ENCODE measurements at regions not wholly inside any gene's neighbourhood (a gene's known extent, or its start where the extent isn't known, plus 50 kb on each side); places are given as distances from the start of the nearest gene placed in this dataset.
"Not testable (repeated sequence)": the region's sequence is repeated elsewhere in the genome, so short reads cannot be mapped to it uniquely, and the experiment has no call there.

DNA sequence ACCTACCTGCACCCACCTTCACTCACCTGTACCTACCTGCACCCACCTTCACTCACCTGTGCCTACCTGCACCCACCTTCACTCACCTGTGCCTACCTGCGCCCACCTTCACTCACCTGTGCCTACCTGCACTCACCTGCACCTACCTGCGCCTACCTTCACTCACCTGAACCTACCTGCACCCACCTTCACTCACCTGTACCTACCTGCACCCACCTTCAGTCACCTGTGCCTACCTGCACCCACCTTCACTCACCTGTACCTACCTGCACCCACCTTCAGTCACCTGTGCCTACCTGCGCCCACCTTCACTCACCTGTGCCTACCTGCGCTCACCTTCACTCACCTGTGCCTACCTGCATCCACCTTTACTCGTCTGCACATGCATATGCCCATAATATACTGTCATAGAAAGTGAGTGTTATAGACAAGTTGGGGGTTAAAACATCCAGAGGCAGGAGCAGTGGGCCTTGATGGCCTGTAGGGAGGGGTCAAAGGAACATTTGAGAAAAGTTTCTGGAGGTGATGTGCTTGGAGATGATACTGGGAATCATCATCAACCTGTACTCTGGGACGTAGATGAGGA is 232.9 kb upstream of the ZFP64 start:
- Mint-ChIP-seq H3K27ac (peak overlapping the region; percentile 21), H3K9me3 (peaks cover 18 to 20% of the 10 kb centered on the region in 2 donors), H3K4me3 (peak overlapping the region in 1 of 2 donors; percentile 29)
- H3K36me3 Mint-ChIP-seq; H3K4me1 Mint-ChIP-seq; H3K27me3 Mint-ChIP-seq; DNase-seq; ATAC-seq (replicated peaks): not testable (repeated sequence)

DNA sequence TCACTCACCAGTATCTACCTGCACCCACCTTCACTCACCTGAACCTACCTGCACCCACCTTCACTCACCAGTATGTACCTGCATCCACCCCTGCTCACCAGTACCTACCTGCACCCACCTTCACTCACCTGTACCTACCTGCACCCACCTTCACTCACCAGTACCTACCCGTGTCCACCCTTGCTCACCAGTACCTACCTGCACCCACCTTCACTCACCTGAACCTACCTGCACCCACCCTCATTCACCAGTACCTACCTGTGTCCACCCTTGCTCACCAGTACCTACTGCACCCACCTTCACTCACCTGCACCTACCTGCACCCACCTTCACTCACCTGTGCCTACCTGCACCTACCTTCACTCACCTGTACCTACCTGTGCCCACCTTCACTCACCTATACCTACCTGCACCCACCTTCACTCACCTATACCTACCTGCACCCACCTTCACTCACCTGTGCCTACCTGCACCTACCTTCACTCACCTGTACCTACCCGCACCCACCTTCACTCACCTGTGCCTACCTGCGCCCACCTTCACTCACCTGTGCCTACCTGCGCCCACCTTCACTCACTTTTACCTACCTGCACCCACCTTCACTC is 232.1 kb upstream of the ZFP64 start:
- ATAC-seq (replicated peaks); H3K4me3 Mint-ChIP-seq; H3K4me1 Mint-ChIP-seq; H3K27ac Mint-ChIP-seq; H3K27me3 Mint-ChIP-seq; DNase-seq; H3K36me3 Mint-ChIP-seq: not testable (repeated sequence)
- peaks cover 24% of the 10 kb centered on the region in 2 donors for H3K9me3 Mint-ChIP-seq

- H3K36me3 Mint-ChIP-seq: peaks cover 0 to 3% of the 10 kb centered on the region in 2 donors
- H3K4me1 Mint-ChIP-seq: peaks cover 0 to 1% of the 10 kb centered on the region in 2 donors
- ATAC-seq (replicated peaks) (no peak), DNase-seq (no peak)
- H3K4me3 Mint-ChIP-seq: no peak overlapping the region
- H3K9me3 Mint-ChIP-seq: peaks cover 24 to 26% of the 10 kb centered on the region in 2 donors
- H3K27ac Mint-ChIP-seq: no peak overlapping the region
- H3K27me3 Mint-ChIP-seq: no peaks in the 10 kb centered on the region
These were observed 231.2 kb upstream of the ZFP64 start for GRCh38 chr20:52422574-52423336.

DNA sequence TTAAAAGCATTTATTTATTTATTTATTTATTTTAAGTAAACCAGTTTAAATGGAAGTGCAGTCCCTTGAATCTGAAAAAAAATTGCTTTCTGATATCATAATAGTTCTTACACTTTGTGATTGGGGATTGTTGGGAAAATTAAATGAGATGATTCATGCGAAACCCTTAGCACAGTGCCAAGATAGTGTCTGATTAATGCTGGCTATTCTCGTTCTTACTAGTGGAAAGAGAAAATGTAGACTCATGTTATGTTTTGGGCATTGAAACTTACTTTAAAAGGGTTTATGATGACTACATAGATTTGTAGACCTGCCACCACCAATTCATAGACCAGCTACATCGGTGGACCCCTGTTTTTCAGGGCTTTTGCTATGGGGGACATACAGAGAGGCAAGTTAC is 229.2 kb upstream of the ZFP64 start:
- H3K4me3 Mint-ChIP-seq: no peak overlapping the region
- H3K36me3 Mint-ChIP-seq: peaks cover 0 to 3% of the 10 kb centered on the region in 2 donors
- no peak for DNase-seq
- peaks cover 24 to 26% of the 10 kb centered on the region in 2 donors for H3K9me3 Mint-ChIP-seq
- no peak for ATAC-seq (replicated peaks)
- H3K4me1 Mint-ChIP-seq: peaks cover 0 to 1% of the 10 kb centered on the region in 2 donors
- H3K27me3 Mint-ChIP-seq: no peaks in the 10 kb centered on the region
- no peak overlapping the region for H3K27ac Mint-ChIP-seq

DNA sequence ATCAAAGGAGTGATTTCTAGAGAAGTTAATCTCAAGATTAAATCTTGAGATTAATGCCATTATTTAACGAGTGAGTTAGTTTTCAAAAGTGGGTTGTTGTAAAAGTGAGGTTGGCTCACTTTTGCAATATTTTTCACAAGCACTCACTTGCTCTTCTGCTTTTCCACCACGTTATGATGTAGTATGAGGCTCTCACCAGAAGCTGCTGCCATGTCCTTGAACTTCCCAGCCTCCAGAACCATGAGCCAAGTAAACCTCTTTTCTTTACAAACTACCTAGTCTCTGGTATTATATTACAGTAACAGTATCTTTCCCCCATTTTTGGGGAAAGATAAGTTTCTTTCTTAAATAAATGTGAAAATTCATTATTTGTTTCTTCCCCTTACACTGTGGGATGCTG is 227.6 kb upstream of the ZFP64 start:
- Mint-ChIP-seq H3K36me3 (no peaks in the 10 kb centered on the region), H3K27me3 (no peaks in the 10 kb centered on the region), H3K4me3 (no peak overlapping the region), H3K27ac (no peak overlapping the region), H3K4me1 (no peaks in the 10 kb centered on the region), H3K9me3 (peaks cover 18 to 22% of the 10 kb centered on the region in 2 donors)
- ATAC-seq (replicated peaks) (no peak), DNase-seq (no peak)

DNA sequence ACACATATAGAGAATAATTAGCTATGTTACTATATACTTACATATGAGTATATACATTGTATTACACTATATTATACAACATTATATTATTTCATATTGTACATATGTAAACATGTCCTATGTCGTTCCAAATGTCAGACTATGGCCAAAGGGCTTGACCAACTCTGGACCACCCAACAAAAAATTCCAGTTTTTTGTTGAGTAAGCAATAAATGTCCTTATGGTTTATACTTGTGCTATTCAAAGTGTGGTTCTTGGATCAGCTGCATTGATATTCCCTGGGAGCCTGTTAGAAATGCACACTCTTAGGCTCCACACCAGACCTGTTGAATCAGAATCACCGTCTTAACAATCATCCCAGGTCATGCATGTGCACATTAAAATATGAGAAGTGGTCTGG is 225.4 kb upstream of the ZFP64 start:
- DNase-seq: no peak
- H3K4me1 Mint-ChIP-seq: no peaks in the 10 kb centered on the region
- H3K27ac Mint-ChIP-seq: no peak overlapping the region
- no peak for ATAC-seq (replicated peaks)
- H3K27me3 Mint-ChIP-seq: no peaks in the 10 kb centered on the region
- no peak overlapping the region for H3K4me3 Mint-ChIP-seq
- peaks cover 9 to 18% of the 10 kb centered on the region in 2 donors for H3K9me3 Mint-ChIP-seq
- H3K36me3 Mint-ChIP-seq: no peaks in the 10 kb centered on the region

- Mint-ChIP-seq H3K4me3 (no peak overlapping the region), H3K27me3 (peaks cover 0 to 4% of the 10 kb centered on the region in 2 donors), H3K36me3 (no peaks in the 10 kb centered on the region), H3K4me1 (no peaks in the 10 kb centered on the region), H3K27ac (no peak overlapping the region), H3K9me3 (peaks cover 0 to 3% of the 10 kb centered on the region in 2 donors)
- DNase-seq: no peak
- no peak for ATAC-seq (replicated peaks)
These were observed 220.0 kb upstream of the ZFP64 start for GRCh38 chr20:52411611-52412010.

DNA sequence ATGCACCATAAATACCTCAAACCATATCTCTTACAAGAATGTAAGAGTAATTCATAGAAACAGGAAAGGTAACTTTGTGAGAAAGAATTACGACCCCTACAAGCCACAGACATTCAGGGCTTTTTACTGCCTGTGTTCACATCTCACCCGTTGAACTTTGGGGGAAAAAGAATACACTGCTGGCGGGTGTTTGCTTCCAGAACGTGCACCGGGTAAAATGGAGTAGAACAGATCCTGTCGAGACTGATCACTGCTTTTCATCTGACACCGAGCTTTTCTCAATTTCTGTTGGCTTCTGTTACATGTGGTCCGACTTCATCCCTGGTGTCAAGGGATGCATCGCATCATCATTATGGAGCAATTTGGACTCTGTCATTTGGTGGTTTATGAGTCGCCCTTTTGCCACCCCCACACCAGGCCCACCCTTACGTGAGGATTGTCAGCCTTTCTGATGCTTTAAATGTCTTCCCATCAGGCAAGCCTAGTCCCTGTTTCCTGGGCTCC is 219.2 kb upstream of the ZFP64 start:
- DNase-seq: no peak
- peaks cover 3 to 8% of the 10 kb centered on the region in 2 donors for H3K4me1 Mint-ChIP-seq

DNA sequence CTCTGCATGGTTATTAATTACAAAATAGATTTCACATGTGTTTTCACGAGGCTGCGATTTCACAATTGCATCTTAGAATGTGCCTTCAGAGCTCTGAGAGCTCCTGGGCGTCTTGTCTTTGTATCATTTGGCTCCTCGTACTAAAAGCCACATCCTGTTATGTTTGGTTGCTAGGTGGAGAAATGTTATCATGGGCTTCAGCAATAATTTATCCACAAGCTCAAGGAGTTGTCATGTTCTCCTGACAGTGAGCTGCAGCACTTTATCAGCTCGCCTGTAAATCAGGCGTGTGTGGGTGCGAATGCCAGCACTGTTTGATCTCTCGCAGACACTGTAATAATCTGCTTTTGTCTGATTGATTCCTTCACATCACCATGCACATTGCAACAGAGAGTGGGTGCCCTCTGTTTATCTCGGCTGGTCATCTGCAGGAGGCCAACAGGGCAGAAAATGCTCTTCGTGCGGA is 218.6 kb upstream of the ZFP64 start:
- Mint-ChIP-seq H3K9me3 (peaks cover 0 to 5% of the 10 kb centered on the region in 2 donors), H3K4me1 (peaks cover 5 to 11% of the 10 kb centered on the region in 2 donors), H3K27me3 (peaks cover 0 to 4% of the 10 kb centered on the region in 2 donors), H3K27ac (no peak overlapping the region), H3K4me3 (no peak overlapping the region), H3K36me3 (no peaks in the 10 kb centered on the region)
- DNase-seq (no peak), ATAC-seq (replicated peaks) (no peak)

More for the DNA sequence above, 219.2 kb upstream of the ZFP64 start:
- H3K27ac Mint-ChIP-seq: no peak overlapping the region
- no peaks in the 10 kb centered on the region for H3K36me3 Mint-ChIP-seq
- no peak overlapping the region for H3K4me3 Mint-ChIP-seq
- H3K27me3 Mint-ChIP-seq: peaks cover 0 to 4% of the 10 kb centered on the region in 2 donors
- peaks cover 0 to 5% of the 10 kb centered on the region in 2 donors for H3K9me3 Mint-ChIP-seq
- ATAC-seq (replicated peaks): no peak

DNA sequence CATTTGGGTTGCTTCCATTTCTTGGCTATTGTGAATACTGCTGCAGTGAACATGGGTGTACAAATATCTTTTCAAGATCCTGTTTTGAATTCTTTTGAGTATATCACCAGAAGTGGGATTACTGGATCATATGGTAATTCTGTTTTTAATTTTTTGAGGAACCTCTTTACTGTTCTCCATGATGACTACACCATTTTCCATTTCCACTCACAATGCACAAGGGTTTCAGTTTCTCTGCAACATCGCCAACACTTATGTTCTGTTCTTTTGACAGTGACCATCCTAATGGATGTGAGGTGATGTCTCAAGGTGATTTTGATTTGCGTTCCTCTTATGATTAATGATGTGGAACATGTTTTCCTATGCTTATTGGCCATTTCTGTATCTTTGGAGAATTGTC is 214.4 kb upstream of the ZFP64 start:
- Mint-ChIP-seq H3K27me3 (peaks cover 0 to 9% of the 10 kb centered on the region in 2 donors), H3K27ac (no peak overlapping the region)

GRCh38 chr20:52405417-52405816 is 213.8 kb upstream of the ZFP64 start:
- H3K4me3 Mint-ChIP-seq: no peak overlapping the region
- no peak overlapping the region for H3K27ac Mint-ChIP-seq

More for the DNA sequence above, 214.4 kb upstream of the ZFP64 start:
- H3K4me3 Mint-ChIP-seq: no peak overlapping the region
- peaks cover 5 to 15% of the 10 kb centered on the region in 2 donors for H3K4me1 Mint-ChIP-seq
- peaks cover 0 to 7% of the 10 kb centered on the region in 2 donors for H3K9me3 Mint-ChIP-seq
- no peaks in the 10 kb centered on the region for H3K36me3 Mint-ChIP-seq
- ATAC-seq (replicated peaks) (peak in 1 of 2 donors; percentile 10), DNase-seq (no peak)

GRCh38 chr20:52404671-52405070 is 213.1 kb upstream of the ZFP64 start:
- Mint-ChIP-seq H3K27ac (no peak overlapping the region), H3K36me3 (no peaks in the 10 kb centered on the region), H3K4me1 (peaks cover 5 to 15% of the 10 kb centered on the region in 2 donors), H3K4me3 (no peak overlapping the region), H3K9me3 (peaks cover 0 to 7% of the 10 kb centered on the region in 2 donors), H3K27me3 (peaks cover 0 to 9% of the 10 kb centered on the region in 2 donors)
- DNase-seq (no peak), ATAC-seq (replicated peaks) (no peak)

More at GRCh38 chr20:52405417-52405816, 213.8 kb upstream of the ZFP64 start:
- H3K27me3 Mint-ChIP-seq: peaks cover 0 to 9% of the 10 kb centered on the region in 2 donors
- H3K9me3 Mint-ChIP-seq: peaks cover 0 to 7% of the 10 kb centered on the region in 2 donors
- peaks cover 5 to 15% of the 10 kb centered on the region in 2 donors for H3K4me1 Mint-ChIP-seq
- DNase-seq: no peak
- ATAC-seq (replicated peaks): peak; percentile 75 to 79
- H3K36me3 Mint-ChIP-seq: no peaks in the 10 kb centered on the region

- no peak for DNase-seq
- H3K27ac Mint-ChIP-seq: no peak overlapping the region
- H3K4me3 Mint-ChIP-seq: no peak overlapping the region
- H3K9me3 Mint-ChIP-seq: peaks cover 0 to 7% of the 10 kb centered on the region in 2 donors
- no peak for ATAC-seq (replicated peaks)
- no peaks in the 10 kb centered on the region for H3K36me3 Mint-ChIP-seq
- peaks cover 0 to 9% of the 10 kb centered on the region in 2 donors for H3K27me3 Mint-ChIP-seq
- peaks cover 5 to 15% of the 10 kb centered on the region in 2 donors for H3K4me1 Mint-ChIP-seq
These were observed 211.4 kb upstream of the ZFP64 start for GRCh38 chr20:52402950-52403349.

DNA sequence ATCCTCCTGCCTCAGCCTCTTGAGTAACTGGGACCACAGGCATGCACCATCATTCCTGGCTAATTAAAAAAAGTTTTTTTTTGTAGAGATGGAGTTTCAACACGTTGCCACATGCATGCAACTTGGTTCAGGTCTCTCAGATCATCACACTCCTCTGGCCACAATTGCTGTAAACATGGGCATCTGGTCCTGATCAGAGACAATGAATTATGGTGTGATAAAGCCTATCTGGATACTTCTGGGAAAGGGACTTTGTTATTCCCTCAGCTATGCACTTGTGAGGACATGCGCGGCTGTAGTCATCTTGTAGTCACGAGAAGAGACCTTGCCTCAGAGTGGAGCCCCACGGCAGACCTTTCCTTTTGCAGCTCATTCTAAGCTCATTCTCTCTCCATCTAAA is 210.9 kb upstream of the ZFP64 start:
- no peak for DNase-seq
- ATAC-seq (replicated peaks): no peak
- peaks cover 0 to 7% of the 10 kb centered on the region in 2 donors for H3K9me3 Mint-ChIP-seq
- no peaks in the 10 kb centered on the region for H3K36me3 Mint-ChIP-seq
- no peak overlapping the region for H3K4me3 Mint-ChIP-seq
- peaks cover 5 to 15% of the 10 kb centered on the region in 2 donors for H3K4me1 Mint-ChIP-seq
- H3K27ac Mint-ChIP-seq: no peak overlapping the region
- peaks cover 0 to 11% of the 10 kb centered on the region in 2 donors for H3K27me3 Mint-ChIP-seq
